Type B pancreatic cell (in vitro differentiated cells): ENCODE measurements at regions not wholly inside any gene's neighbourhood (a gene's known extent, or its start where the extent isn't known, plus 50 kb on each side); places are given as distances from the start of the nearest gene placed in this dataset.

ENCODE experiments used
- DNase-seq: peaks from one replicate; pipeline ENCODE4 v3.0.0; 2021; ENCODE audit warnings: mixed read lengths; ENCODE audit not compliant: unreplicated experiment; ENCODE audit errors: extremely low spot score
- H3K27ac Mint-ChIP-seq: 2 replicates; pipeline ENCODE4 v1.8.0; 2021; ENCODE audit warnings: mild to moderate bottlenecking, mixed read lengths
- H3K27me3 Mint-ChIP-seq: 2 replicates; pipeline ENCODE4 v1.8.0; 2021; ENCODE audit warnings: mixed read lengths
- H3K36me3 Mint-ChIP-seq: 2 replicates; pipeline ENCODE4 v1.8.0; 2021; ENCODE audit warnings: mixed read lengths
- H3K4me1 Mint-ChIP-seq: one replicate; pipeline ENCODE4 v1.8.0; 2021; ENCODE audit warnings: mixed read lengths; ENCODE audit not compliant: unreplicated experiment
- H3K4me3 Mint-ChIP-seq: 2 replicates; pipeline ENCODE4 v1.8.0; 2021; ENCODE audit warnings: mild to moderate bottlenecking, mixed read lengths
- H3K9me3 Mint-ChIP-seq: 2 replicates; pipeline ENCODE4 v1.8.0; 2021; ENCODE audit warnings: mixed read lengths
- TF ChIP-seq, protein P1 (sequence below): fragments of 200-600 bp; sonication (generic); conservative IDR thresholded peaks from 2 replicates; pipeline ENCODE4 v1.5.0; 2021; ENCODE audit warnings: antibody characterized with exemption, mild to moderate bottlenecking

DNA sequence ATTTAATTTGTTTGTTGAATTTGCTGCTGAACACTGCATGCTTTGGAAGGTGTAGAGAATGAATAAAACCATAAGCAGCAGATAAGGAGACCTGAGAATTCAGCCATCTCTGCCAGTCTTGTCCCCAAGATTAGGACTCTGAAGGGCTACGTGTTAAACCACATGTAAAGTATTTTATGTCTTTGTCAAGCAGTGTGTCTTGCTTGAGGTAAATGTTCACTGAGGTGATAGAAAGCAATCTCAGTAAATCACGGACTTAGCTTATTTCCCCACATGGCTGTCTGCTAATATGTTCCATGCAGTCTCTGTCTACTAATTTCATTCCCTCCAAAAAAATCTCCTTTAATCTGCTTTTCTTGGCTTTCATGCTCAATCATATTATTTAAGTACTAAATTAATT is 467.1 kb downstream of the RAP2B start:
- no peak overlapping the region for H3K27ac Mint-ChIP-seq
- H3K9me3 Mint-ChIP-seq, result no peaks in the 10 kb centered on the region
- no peak overlapping the region for H3K4me3 Mint-ChIP-seq
- H3K36me3 Mint-ChIP-seq, result no peaks in the 10 kb centered on the region
- DNase-seq, result no peak
- H3K27me3 Mint-ChIP-seq, result no peaks in the 10 kb centered on the region
- no peaks in the 10 kb centered on the region for H3K4me1 Mint-ChIP-seq
- TF ChIP-seq, protein P1, sequence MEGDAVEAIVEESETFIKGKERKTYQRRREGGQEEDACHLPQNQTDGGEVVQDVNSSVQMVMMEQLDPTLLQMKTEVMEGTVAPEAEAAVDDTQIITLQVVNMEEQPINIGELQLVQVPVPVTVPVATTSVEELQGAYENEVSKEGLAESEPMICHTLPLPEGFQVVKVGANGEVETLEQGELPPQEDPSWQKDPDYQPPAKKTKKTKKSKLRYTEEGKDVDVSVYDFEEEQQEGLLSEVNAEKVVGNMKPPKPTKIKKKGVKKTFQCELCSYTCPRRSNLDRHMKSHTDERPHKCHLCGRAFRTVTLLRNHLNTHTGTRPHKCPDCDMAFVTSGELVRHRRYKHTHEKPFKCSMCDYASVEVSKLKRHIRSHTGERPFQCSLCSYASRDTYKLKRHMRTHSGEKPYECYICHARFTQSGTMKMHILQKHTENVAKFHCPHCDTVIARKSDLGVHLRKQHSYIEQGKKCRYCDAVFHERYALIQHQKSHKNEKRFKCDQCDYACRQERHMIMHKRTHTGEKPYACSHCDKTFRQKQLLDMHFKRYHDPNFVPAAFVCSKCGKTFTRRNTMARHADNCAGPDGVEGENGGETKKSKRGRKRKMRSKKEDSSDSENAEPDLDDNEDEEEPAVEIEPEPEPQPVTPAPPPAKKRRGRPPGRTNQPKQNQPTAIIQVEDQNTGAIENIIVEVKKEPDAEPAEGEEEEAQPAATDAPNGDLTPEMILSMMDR, result no peak

DNA sequence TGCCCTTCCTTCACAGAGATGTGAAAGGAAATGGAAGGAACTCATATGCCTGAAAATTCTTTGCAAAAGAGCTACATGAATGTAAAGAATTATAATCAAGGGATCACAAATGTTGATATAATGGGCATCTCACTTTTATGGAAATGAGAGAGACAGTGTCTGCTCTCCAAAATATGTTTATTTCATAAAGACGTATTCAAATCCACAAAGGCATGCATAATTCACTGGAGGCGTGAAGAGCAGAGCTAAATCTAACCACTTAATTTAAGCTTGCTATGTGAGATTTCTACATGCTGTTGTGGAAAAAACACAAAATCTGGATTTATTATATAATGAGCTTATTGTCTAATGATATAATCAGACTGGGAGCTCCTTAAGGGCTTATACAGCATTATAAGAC is 469.1 kb downstream of the RAP2B start:
- TF ChIP-seq, protein P1, result no peak
- Mint-ChIP-seq H3K4me3 (no peak overlapping the region), H3K4me1 (no peaks in the 10 kb centered on the region), H3K36me3 (no peaks in the 10 kb centered on the region), H3K9me3 (no peaks in the 10 kb centered on the region), H3K27me3 (no peaks in the 10 kb centered on the region), H3K27ac (no peak overlapping the region)
- DNase-seq, result no peak

DNA sequence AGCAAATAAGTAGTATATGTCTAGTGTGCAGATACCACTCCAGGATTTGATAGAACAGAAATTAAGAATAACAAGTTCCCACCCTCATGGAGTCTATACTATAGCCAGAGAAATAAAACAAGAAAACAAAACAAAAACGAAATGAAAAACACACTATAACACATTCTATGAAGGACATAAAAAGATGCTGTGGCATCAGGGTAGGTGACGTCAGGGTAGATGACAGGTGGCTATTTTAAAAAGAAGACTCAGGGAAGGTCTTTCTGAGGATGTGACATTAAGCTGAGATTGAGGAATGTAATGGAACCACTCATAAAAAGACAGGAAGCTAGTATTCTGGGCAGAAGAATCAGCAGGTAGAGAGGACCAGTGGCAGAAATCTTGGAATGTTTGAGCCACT is 469.6 kb downstream of the RAP2B start:
- no peak for DNase-seq
- no peaks in the 10 kb centered on the region for H3K36me3 Mint-ChIP-seq
- H3K27me3 Mint-ChIP-seq, result peaks cover 2% of the 10 kb centered on the region
- H3K9me3 Mint-ChIP-seq, result no peaks in the 10 kb centered on the region
- no peaks in the 10 kb centered on the region for H3K4me1 Mint-ChIP-seq
- TF ChIP-seq, protein P1, result no peak
- no peak overlapping the region for H3K4me3 Mint-ChIP-seq
- H3K27ac Mint-ChIP-seq, result no peak overlapping the region

DNA sequence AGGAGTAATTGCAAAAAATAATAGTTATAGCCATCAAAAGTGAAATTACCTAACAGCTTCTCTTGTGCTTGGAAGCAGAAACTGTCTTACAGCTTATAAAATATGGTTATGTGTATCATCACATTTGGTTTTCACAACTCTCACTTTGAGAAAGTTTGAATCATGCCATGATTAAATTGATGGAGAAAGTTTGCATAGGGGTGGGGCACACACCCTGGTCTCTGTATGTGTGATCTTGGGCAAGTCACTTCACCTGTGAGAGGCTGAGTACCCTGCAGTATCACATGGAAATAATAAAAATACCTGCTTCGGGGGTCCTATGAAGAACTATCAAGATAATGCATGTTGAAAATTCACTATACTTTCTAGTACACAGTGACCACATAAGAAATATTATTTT is 471.4 kb downstream of the RAP2B start:
- no peaks in the 10 kb centered on the region for H3K9me3 Mint-ChIP-seq
- H3K27ac Mint-ChIP-seq, result no peak overlapping the region
- H3K4me1 Mint-ChIP-seq, result no peaks in the 10 kb centered on the region
- no peaks in the 10 kb centered on the region for H3K36me3 Mint-ChIP-seq
- TF ChIP-seq, protein P1, result no peak
- H3K27me3 Mint-ChIP-seq, result peaks cover 2% of the 10 kb centered on the region
- no peak for DNase-seq
- no peak overlapping the region for H3K4me3 Mint-ChIP-seq

DNA sequence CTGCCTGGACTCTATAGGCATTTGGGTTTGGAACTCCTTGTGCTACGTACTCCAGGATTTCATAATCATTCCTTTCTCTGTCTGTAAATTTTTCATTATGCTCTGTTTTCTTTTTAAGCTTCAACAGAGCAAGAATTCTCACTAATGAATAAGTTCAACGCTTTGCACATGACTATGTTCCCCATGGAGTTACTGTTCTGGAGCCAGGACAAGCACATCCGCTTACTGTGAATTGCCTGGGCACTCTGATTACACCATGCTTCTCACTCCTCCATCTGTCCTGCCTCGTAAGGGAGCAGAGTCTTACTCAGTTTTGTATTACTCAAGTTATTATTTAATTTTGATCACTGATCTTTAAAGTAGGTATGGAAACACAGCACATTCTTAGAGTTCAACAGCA is 472.7 kb downstream of the RAP2B start:
- DNase-seq, result no peak
- H3K27ac Mint-ChIP-seq, result no peak overlapping the region
- H3K4me1 Mint-ChIP-seq, result no peaks in the 10 kb centered on the region

More for the DNA sequence above, 472.7 kb downstream of the RAP2B start:
- Mint-ChIP-seq H3K9me3 (no peaks in the 10 kb centered on the region), H3K27me3 (peaks cover 2% of the 10 kb centered on the region), H3K36me3 (no peaks in the 10 kb centered on the region), H3K4me3 (no peak overlapping the region)
- TF ChIP-seq, protein P1, result no peak
